ENCODE measurements at regions not wholly inside any gene's neighbourhood (a gene's known extent, or its start where the extent isn't known, plus 50 kb on each side); places are given as distances from the start of the nearest gene placed in this dataset.
"Not testable (repeated sequence)": the region's sequence is repeated elsewhere in the genome, so short reads cannot be mapped to it uniquely, and the experiment has no call there.

GRCh38 chr21:14903172-14903865 lies 161.5 kb downstream of the NRIP1 start:
- in situ Hi-C loops (cut with HindIII; ENCODE audit: low pct_unique_long_range_greater_than_20kb, low sequenced_read_pairs): no loop called here
- DNase-seq (ENCODE audit: low read depth in 1 of 2, low spot score in 1 of 2): no peak
- TF ChIP-seq JUND (IDR thresholded peaks at IDR 0.05; ENCODE audit: low read depth): no peak

GRCh38 chr21:14901482-14901958 lies 163.3 kb downstream of the NRIP1 start:
- DNase-seq (ENCODE audit: low read depth in 1 of 2, low spot score in 1 of 2): no peak
- TF ChIP-seq JUND (IDR thresholded peaks at IDR 0.05; ENCODE audit: low read depth): no peak

DNA sequence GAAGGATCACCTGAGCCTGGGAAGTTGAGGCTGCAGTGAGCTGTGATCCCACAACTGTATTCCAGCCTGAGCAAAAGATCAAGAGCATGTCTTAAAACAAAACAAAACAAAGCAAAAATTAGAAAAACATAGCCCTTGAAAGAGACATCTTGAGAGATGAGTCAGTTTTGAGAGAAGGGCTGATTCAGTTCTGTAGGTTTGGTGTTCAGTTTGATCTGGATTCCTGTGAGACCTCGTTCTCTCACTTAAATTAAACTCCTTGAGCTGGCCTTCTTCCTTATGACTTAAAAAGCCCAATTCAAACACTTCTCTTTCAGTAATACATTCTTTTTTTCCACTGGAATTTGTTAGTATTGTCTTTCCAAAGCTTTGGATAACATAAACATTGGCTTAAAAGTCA lies 164.2 kb downstream of the NRIP1 start:
- no peak for TF ChIP-seq JUND (IDR thresholded peaks at IDR 0.05; ENCODE audit: low read depth)
- in situ Hi-C loops (cut with HindIII; ENCODE audit: low pct_unique_long_range_greater_than_20kb, low sequenced_read_pairs): no loop called here
- no peak for DNase-seq (ENCODE audit: low read depth in 1 of 2, low spot score in 1 of 2)

More at GRCh38 chr21:14901482-14901958, 163.3 kb downstream of the NRIP1 start:
- in situ Hi-C loops (cut with HindIII; ENCODE audit: low pct_unique_long_range_greater_than_20kb, low sequenced_read_pairs): no loop called here

DNA sequence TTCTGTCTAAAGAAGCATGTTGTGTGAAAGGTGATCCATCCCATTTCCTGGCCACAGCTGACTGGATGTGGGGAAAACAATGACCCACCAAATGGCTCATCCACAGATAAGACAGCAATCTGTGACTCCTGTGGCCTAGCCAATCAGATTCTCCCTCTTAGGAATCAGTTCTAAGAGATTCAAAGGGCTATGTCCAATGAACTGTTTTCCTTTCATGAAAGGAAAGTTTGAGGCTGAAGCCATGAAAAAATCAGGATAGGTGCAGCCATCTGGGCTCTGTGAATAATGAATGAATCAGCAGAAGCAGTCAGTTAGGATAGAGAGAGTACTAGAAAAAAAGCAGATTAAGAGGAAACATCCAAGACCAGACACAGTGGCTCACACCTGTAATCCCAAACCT lies 164.7 kb downstream of the NRIP1 start:
- in situ Hi-C loops (cut with HindIII; ENCODE audit: low pct_unique_long_range_greater_than_20kb, low sequenced_read_pairs): no loop called here
- no peak for TF ChIP-seq JUND (IDR thresholded peaks at IDR 0.05; ENCODE audit: low read depth)
- no peak for DNase-seq (ENCODE audit: low read depth in 1 of 2, low spot score in 1 of 2)

DNA sequence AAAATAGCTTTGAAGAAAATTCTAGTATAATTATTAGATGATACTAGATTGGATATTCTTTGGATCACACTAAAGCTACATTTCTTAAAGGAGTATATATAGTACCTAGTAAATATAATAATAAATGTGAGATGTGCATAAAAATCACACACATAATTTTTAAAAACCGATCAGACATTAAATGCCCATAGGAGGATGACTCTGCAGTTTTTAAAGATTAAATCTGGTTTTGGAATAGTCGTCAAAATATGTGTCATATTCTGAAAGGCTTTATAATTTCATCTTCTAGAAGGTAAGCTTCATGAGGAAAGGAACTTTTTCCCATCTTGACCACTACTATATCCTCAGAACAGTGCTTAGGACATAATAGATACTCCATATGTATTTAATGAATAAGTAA lies 169.0 kb downstream of the NRIP1 start:
- no peak for DNase-seq (ENCODE audit: low read depth in 1 of 2, low spot score in 1 of 2)
- no peak for TF ChIP-seq JUND (IDR thresholded peaks at IDR 0.05; ENCODE audit: low read depth)
- in situ Hi-C loops (cut with HindIII; ENCODE audit: low pct_unique_long_range_greater_than_20kb, low sequenced_read_pairs): no loop called here

- no peak for TF ChIP-seq JUND (IDR thresholded peaks at IDR 0.05; ENCODE audit: low read depth)
- in situ Hi-C loops (cut with HindIII; ENCODE audit: low pct_unique_long_range_greater_than_20kb, low sequenced_read_pairs): no loop called here
- no peak for DNase-seq (ENCODE audit: low read depth in 1 of 2, low spot score in 1 of 2)
Observed at GRCh38 chr21:14890141-14890540, 174.7 kb downstream of the NRIP1 start.

DNA sequence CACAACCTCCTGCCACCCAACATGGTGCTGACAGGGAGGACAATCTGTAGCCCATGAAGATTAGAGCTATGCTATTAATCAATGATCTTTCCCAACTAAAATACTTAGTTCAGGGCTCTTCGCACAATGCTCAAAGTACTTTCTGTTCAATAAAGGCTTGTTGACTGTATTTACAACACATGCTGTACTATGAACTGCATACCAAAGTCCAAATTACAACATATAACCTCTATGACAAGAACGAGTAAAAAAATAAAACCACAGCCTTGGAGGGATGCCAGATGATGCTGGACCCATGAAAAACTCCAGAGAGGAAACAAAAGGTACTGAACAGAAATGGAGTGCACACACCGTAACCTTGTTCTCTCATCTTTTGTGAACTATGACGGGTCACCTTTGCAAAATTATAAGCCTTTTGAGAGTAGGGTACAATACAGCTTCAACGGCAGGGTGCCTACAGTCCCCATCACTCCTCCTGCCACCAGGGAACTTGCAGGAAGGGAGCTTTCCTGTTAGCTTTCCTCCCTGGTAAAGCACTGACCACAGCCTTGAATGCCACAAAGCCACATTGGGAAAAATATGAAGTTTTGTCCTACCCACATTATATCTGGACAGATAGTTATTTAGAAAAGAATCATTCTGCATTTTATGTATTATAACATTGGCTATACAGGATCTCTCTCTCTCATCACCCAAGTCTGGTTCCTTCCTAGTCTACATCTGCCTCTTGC lies 175.6 kb downstream of the NRIP1 start:
- in situ Hi-C loops (cut with HindIII; ENCODE audit: low pct_unique_long_range_greater_than_20kb, low sequenced_read_pairs): no loop called here
- TF ChIP-seq JUND (IDR thresholded peaks at IDR 0.05; ENCODE audit: low read depth): no peak
- no peak for DNase-seq (ENCODE audit: low read depth in 1 of 2, low spot score in 1 of 2)

GRCh38 chr21:14888202-14888601 lies 176.6 kb downstream of the NRIP1 start:
- in situ Hi-C loops (cut with HindIII; ENCODE audit: low pct_unique_long_range_greater_than_20kb, low sequenced_read_pairs): no loop called here
- no peak for TF ChIP-seq JUND (IDR thresholded peaks at IDR 0.05; ENCODE audit: low read depth)
- DNase-seq (ENCODE audit: low read depth in 1 of 2, low spot score in 1 of 2): no peak

DNA sequence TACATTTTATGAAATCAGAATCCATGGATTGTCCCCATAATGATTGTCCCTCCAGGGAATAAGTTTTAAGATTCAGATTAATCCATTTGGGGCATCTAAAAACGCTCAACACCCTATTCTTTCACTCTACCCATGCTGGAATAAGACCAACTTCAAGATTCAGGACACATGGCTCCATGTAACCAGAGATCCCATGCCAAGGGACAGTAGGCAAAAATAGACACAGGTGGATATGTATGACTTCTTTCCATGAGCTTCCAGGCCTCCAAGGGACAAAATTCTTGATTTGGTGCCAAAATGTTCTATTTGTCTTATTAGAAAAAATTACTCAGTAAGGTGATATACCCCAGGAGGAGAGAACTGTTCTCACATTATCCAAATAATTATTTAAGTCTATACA lies 178.8 kb downstream of the NRIP1 start:
- no peak for DNase-seq (ENCODE audit: low read depth in 1 of 2, low spot score in 1 of 2)
- in situ Hi-C loops (cut with HindIII; ENCODE audit: low pct_unique_long_range_greater_than_20kb, low sequenced_read_pairs): no loop called here
- no peak for TF ChIP-seq JUND (IDR thresholded peaks at IDR 0.05; ENCODE audit: low read depth)

GRCh38 chr21:14883351-14883750 lies 181.4 kb downstream of the NRIP1 start:
- in situ Hi-C loops (cut with HindIII; ENCODE audit: low pct_unique_long_range_greater_than_20kb, low sequenced_read_pairs): no loop called here

DNA sequence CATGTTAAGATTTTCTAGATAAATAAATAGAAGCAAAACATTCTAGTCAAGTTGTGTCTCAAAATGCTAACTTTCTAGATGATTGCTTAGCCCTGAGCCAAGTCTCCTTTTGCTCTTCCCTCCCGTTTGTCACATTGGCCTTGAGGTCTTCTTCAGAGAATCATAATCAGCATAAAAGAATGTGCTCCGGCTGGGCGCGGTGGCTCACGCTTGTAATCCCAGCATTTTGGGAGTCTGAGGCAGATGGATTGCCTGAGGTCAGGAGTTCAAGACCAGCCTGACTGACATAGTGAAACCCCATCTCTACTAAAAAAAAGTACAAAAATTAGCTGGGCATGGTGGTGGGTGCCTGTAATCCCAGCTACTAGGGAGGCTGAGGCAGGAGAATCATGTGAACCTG lies 182.3 kb downstream of the NRIP1 start:
- DNase-seq (ENCODE audit: low read depth in 1 of 2, low spot score in 1 of 2); in situ Hi-C loops (cut with HindIII; ENCODE audit: low pct_unique_long_range_greater_than_20kb, low sequenced_read_pairs): not testable (repeated sequence)

More at GRCh38 chr21:14883351-14883750, 181.4 kb downstream of the NRIP1 start:
- no peak for DNase-seq (ENCODE audit: low read depth in 1 of 2, low spot score in 1 of 2)
- no peak for TF ChIP-seq JUND (IDR thresholded peaks at IDR 0.05; ENCODE audit: low read depth)

- no peak for DNase-seq (ENCODE audit: low read depth in 1 of 2, low spot score in 1 of 2)
- in situ Hi-C loops (cut with HindIII; ENCODE audit: low pct_unique_long_range_greater_than_20kb, low sequenced_read_pairs): no loop called here
- no peak for TF ChIP-seq JUND (IDR thresholded peaks at IDR 0.05; ENCODE audit: low read depth)
Observed at GRCh38 chr21:14881863-14882499, 182.8 kb downstream of the NRIP1 start.

GRCh38 chr21:14880922-14881321 lies 183.9 kb downstream of the NRIP1 start:
- no peak for DNase-seq (ENCODE audit: low read depth in 1 of 2, low spot score in 1 of 2)
- TF ChIP-seq JUND (IDR thresholded peaks at IDR 0.05; ENCODE audit: low read depth): no peak
- in situ Hi-C loops (cut with HindIII; ENCODE audit: low pct_unique_long_range_greater_than_20kb, low sequenced_read_pairs): no loop called here
